Fibroblast of pulmonary artery (primary cell): ENCODE measurements at regions not wholly inside any gene's neighbourhood (a gene's known extent, or its start where the extent isn't known, plus 50 kb on each side); places are given as distances from the start of the nearest gene placed in this dataset.

ENCODE experiments used
- DNase-seq: peaks from one replicate; pipeline ENCODE4 v3.0.0-alpha.2; 2010; ENCODE audit warnings: low read depth
- H3K4me3 ChIP-seq: replicated peaks from 2 replicates; pipeline ENCODE4 v1.5.1; 2011; ENCODE audit warnings: low read depth, mild to moderate bottlenecking, control low read depth, low read length, moderate library complexity
- CTCF ChIP-seq: IDR thresholded peaks from 2 replicates; pipeline ENCODE4 v1.5.1; 2011; ENCODE audit warnings: mild to moderate bottlenecking, control low read depth, low read length, inconsistent platforms; ENCODE audit errors: missing control alignments

GRCh38 chr7:35988818-35989217, 164.2 kb upstream of the EEPD1 start:
- no peak overlapping the region for H3K4me3 ChIP-seq
- no peak for DNase-seq
- TF ChIP-seq CTCF, result no peak

- TF ChIP-seq CTCF, result no peak
- DNase-seq, result no peak
- no peak overlapping the region for H3K4me3 ChIP-seq
Observed at GRCh38 chr7:35991511-35992232, 161.4 kb upstream of the EEPD1 start.

GRCh38 chr7:35992436-35992835, 160.6 kb upstream of the EEPD1 start:
- no peak for DNase-seq
- no peak overlapping the region for H3K4me3 ChIP-seq
- TF ChIP-seq CTCF, result no peak

GRCh38 chr7:35993113-35993512, 159.9 kb upstream of the EEPD1 start:
- TF ChIP-seq CTCF, result no peak
- no peak for DNase-seq
- no peak overlapping the region for H3K4me3 ChIP-seq

GRCh38 chr7:35993676-35994606, 159.1 kb upstream of the EEPD1 start:
- DNase-seq, result peak; percentile 35
- no peak for TF ChIP-seq CTCF
- H3K4me3 ChIP-seq, result no peak overlapping the region

GRCh38 chr7:35995334-35995733, 157.7 kb upstream of the EEPD1 start:
- DNase-seq, result no peak
- no peak overlapping the region for H3K4me3 ChIP-seq
- no peak for TF ChIP-seq CTCF

- no peak for TF ChIP-seq CTCF
- no peak for DNase-seq
- H3K4me3 ChIP-seq, result no peak overlapping the region
Observed at GRCh38 chr7:35998481-35998880, 154.6 kb upstream of the EEPD1 start.
